H9 (cell line): ENCODE measurements at regions not wholly inside any gene's neighbourhood (a gene's known extent, or its start where the extent isn't known, plus 50 kb on each side); places are given as distances from the start of the nearest gene placed in this dataset.

ENCODE experiments used
- DNase-seq: peaks from one replicate; pipeline ENCODE4 v3.0.0-alpha.2; 2017
- H2AFZ ChIP-seq: one replicate; pipeline ENCODE4 v1.6.1; 2013; ENCODE audit warnings: mild to moderate bottlenecking, low read length, control low read depth, moderate library complexity
- H2AK5ac ChIP-seq: 2 replicates; pipeline ENCODE4 v1.6.1; 2013; ENCODE audit warnings: low read length, control low read depth, mixed read lengths; ENCODE audit not compliant: insufficient read length
- H2BK120ac ChIP-seq: one replicate; pipeline ENCODE4 v1.6.1; 2013; ENCODE audit warnings: low read depth, mild to moderate bottlenecking, low read length, control low read depth, inconsistent platforms; ENCODE audit not compliant: poor library complexity, severe bottlenecking
- H2BK12ac ChIP-seq: 2 replicates; pipeline ENCODE4 v1.6.1; 2013; ENCODE audit warnings: low read length, control low read depth, mixed read lengths, low read depth; ENCODE audit not compliant: insufficient read length
- H2BK15ac ChIP-seq: 2 replicates; pipeline ENCODE4 v1.6.1; 2013; ENCODE audit warnings: low read depth, low read length, control low read depth
- H2BK20ac ChIP-seq: one replicate; pipeline ENCODE4 v1.6.1; 2013; ENCODE audit warnings: low read depth, mild to moderate bottlenecking, low read length, control low read depth, inconsistent platforms; ENCODE audit not compliant: poor library complexity, severe bottlenecking
- H2BK5ac ChIP-seq: 2 replicates; pipeline ENCODE4 v1.6.1; 2013; ENCODE audit warnings: low read length, control low read depth, mixed read lengths; ENCODE audit not compliant: insufficient read length
- H3K14ac ChIP-seq: 2 replicates; pipeline ENCODE4 v1.6.1; 2013; ENCODE audit warnings: low read length, control low read depth; ENCODE audit not compliant: insufficient read depth
- H3K18ac ChIP-seq: 2 replicates; pipeline ENCODE4 v1.6.1; 2013; ENCODE audit warnings: low read depth, mild to moderate bottlenecking, mixed read lengths, low read length, control low read depth; ENCODE audit not compliant: insufficient read length
- H3K23ac ChIP-seq: 2 replicates; pipeline ENCODE4 v1.6.1; 2013; ENCODE audit warnings: low read length, control low read depth, mixed read lengths, low read depth; ENCODE audit not compliant: insufficient read length
- H3K23me2 ChIP-seq: 2 replicates; pipeline ENCODE4 v1.6.1; 2013; ENCODE audit warnings: low read depth, mild to moderate bottlenecking, mixed read lengths, low read length, control low read depth; ENCODE audit not compliant: insufficient read length, poor library complexity, severe bottlenecking
- H3K27ac ChIP-seq: 2 replicates; pipeline ENCODE4 v1.5.1; 2013; ENCODE audit warnings: low read length, control low read depth, mixed read lengths, low read depth; ENCODE audit not compliant: insufficient read length
- H3K27me3 ChIP-seq: 2 replicates; pipeline ENCODE4 v1.6.1; 2013; ENCODE audit warnings: low read length, control low read depth, inconsistent platforms; ENCODE audit not compliant: insufficient read depth
- H3K4ac ChIP-seq: 2 replicates; pipeline ENCODE4 v1.6.1; 2013; ENCODE audit warnings: low read depth, mild to moderate bottlenecking, control low read depth, inconsistent platforms, low read length, moderate library complexity
- H3K4me1 ChIP-seq: 2 replicates; pipeline ENCODE4 v1.6.1; 2013; ENCODE audit warnings: low read length, control low read depth, inconsistent platforms; ENCODE audit not compliant: insufficient read depth
- H3K4me2 ChIP-seq: 2 replicates; pipeline ENCODE4 v1.6.1; 2013; ENCODE audit warnings: low read length, control low read depth, mixed read lengths; ENCODE audit not compliant: insufficient read length, insufficient read depth
- H3K56ac ChIP-seq: 2 replicates; pipeline ENCODE4 v1.6.1; 2013; ENCODE audit warnings: low read depth, mild to moderate bottlenecking, mixed read lengths, low read length, control low read depth; ENCODE audit not compliant: insufficient read length
- H3K79me1 ChIP-seq: 2 replicates; pipeline ENCODE4 v1.6.1; 2013; ENCODE audit warnings: low read depth, mild to moderate bottlenecking, moderate library complexity, low read length, control low read depth, inconsistent platforms; ENCODE audit not compliant: insufficient read depth, poor library complexity, severe bottlenecking
- H3K79me2 ChIP-seq: 2 replicates; pipeline ENCODE4 v1.6.1; 2013; ENCODE audit warnings: low read length, control low read depth, inconsistent platforms; ENCODE audit not compliant: insufficient read depth
- H3K9ac ChIP-seq: 2 replicates; pipeline ENCODE4 v1.6.1; 2013; ENCODE audit warnings: low read length, control low read depth, mixed read lengths; ENCODE audit not compliant: insufficient read length; ENCODE audit errors: extremely low read depth
- H3K9me3 ChIP-seq: one replicate; pipeline ENCODE4 v1.6.1; 2013; ENCODE audit warnings: low read depth, low read length, inconsistent platforms; ENCODE audit not compliant: control insufficient read depth
- H3T11ph ChIP-seq: one replicate; pipeline ENCODE4 v1.6.1; 2013; ENCODE audit warnings: mild to moderate bottlenecking, low read length, control low read depth, inconsistent platforms
- H4K20me1 ChIP-seq: one replicate; pipeline ENCODE4 v1.6.1; 2013; ENCODE audit not compliant: control insufficient read depth, insufficient read length, insufficient read depth
- H4K5ac ChIP-seq: 2 replicates; pipeline ENCODE4 v1.6.1; 2013; ENCODE audit warnings: low read depth, mild to moderate bottlenecking, mixed read lengths, low read length, control low read depth; ENCODE audit not compliant: insufficient read length
- H4K8ac ChIP-seq: replicated peaks from 2 replicates; pipeline ENCODE4 v1.6.1; 2013; ENCODE audit warnings: low read length, control low read depth, mixed read lengths, low read depth; ENCODE audit not compliant: insufficient read length
- H4K91ac ChIP-seq: 2 replicates; pipeline ENCODE4 v1.6.1; 2013; ENCODE audit warnings: low read depth, mild to moderate bottlenecking, moderate library complexity, mixed read lengths, low read length, control low read depth; ENCODE audit not compliant: insufficient read length
- H3K27ac Mint-ChIP-seq, 3 experiments: 2 replicates in 2 of 3; 3 replicates in 1 of 3; pipeline ENCODE4 v1.8.0; 2020 to 2021; ENCODE audit warnings: mixed read lengths in 3 of 3, mild to moderate bottlenecking in 1 of 3, moderate library complexity in 1 of 3
- H3K27me3 Mint-ChIP-seq: 2 replicates; pipeline ENCODE4 v1.8.0; 2021; ENCODE audit warnings: low read depth, mild to moderate bottlenecking, moderate library complexity, mixed read lengths
- H3K36me3 Mint-ChIP-seq, 3 experiments: 2 replicates in 2 of 3; 3 replicates in 1 of 3; pipeline ENCODE4 v1.8.0; 2020 to 2021; ENCODE audit warnings: low read depth in 3 of 3, mixed read lengths in 3 of 3; ENCODE audit not compliant: insufficient read depth in 1 of 3
- H3K4me1 Mint-ChIP-seq, 2 experiments: 2 replicates each; pipeline ENCODE4 v1.8.0; 2020; ENCODE audit warnings: mixed read lengths in 2 of 2
- H3K4me3 Mint-ChIP-seq, 2 experiments: 2 replicates in 1 of 2; 3 replicates in 1 of 2; pipeline ENCODE4 v1.8.0; 2020 to 2021; ENCODE audit warnings: mild to moderate bottlenecking in 2 of 2, mixed read lengths in 2 of 2, moderate library complexity in 1 of 2
- H3K9me3 Mint-ChIP-seq, 2 experiments: 2 replicates in 1 of 2; 3 replicates in 1 of 2; pipeline ENCODE4 v1.8.0; 2020; ENCODE audit warnings: mild to moderate bottlenecking in 2 of 2, mixed read lengths in 2 of 2, moderate library complexity in 1 of 2
- WGBS: extraction: QIAGEN DNeasy Blood & Tissue Kit; methylation state at CpG from one replicate; pipeline ENCODE4 v1.1.7; 2013; ENCODE audit warnings: missing lambda C conversion rate, low lambda C conversion rate, mixed read lengths; ENCODE audit not compliant: insufficient read length; ENCODE audit errors: extremely low coverage; 5-methylcytosine and 5-hydroxymethylcytosine counted together
- TF ChIP-seq, protein P1 (sequence below): fragments of 200-600 bp; sonication (generic); conservative IDR thresholded peaks from 3 replicates; pipeline ENCODE4 v1.8.0; 2021; ENCODE audit warnings: antibody characterized with exemption, mild to moderate bottlenecking

DNA sequence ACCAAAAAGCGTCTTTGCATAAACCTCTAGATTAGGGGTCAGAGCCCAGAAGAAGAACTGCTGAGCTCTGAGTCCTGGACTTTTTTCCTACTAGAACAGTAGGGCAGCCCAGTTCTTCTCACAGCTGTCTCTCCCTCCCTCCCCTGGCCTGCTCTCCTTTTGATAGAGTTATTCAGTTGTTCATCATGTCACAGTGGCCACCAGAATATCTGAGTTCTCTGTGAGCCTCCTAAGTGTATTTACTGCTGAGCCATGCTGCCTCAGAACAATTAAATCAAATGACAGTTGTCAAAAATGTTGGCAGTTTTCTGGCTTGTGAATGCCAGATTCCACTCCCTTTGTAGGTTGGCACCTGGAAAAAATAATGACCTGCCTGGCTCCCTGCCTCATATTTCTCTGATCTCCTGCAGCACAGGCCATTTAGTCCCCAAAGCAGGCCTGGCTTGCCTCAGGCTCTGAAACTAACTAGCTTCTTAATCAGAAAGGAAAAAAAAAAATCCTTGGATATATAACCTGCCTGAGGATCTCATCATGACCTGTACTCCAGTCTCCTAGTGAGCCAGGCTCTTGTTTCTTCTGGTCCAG lies 377.4 kb upstream of the LARGE1 start:
- H4K20me1 ChIP-seq: no peaks in the 10 kb centered on the region
- no peak overlapping the region for H4K91ac ChIP-seq
- H4K8ac ChIP-seq: no peak overlapping the region
- H3K4ac ChIP-seq: no peak overlapping the region
- TF ChIP-seq, protein P1, sequence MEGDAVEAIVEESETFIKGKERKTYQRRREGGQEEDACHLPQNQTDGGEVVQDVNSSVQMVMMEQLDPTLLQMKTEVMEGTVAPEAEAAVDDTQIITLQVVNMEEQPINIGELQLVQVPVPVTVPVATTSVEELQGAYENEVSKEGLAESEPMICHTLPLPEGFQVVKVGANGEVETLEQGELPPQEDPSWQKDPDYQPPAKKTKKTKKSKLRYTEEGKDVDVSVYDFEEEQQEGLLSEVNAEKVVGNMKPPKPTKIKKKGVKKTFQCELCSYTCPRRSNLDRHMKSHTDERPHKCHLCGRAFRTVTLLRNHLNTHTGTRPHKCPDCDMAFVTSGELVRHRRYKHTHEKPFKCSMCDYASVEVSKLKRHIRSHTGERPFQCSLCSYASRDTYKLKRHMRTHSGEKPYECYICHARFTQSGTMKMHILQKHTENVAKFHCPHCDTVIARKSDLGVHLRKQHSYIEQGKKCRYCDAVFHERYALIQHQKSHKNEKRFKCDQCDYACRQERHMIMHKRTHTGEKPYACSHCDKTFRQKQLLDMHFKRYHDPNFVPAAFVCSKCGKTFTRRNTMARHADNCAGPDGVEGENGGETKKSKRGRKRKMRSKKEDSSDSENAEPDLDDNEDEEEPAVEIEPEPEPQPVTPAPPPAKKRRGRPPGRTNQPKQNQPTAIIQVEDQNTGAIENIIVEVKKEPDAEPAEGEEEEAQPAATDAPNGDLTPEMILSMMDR: no peak
- H3K27me3 ChIP-seq: no peaks in the 10 kb centered on the region
- no peak for DNase-seq
- no peak overlapping the region for H3K9ac ChIP-seq
- H2BK5ac ChIP-seq: no peak overlapping the region
- no CpG with 5 or more reads among the region's 1 CpG for WGBS
- no peak overlapping the region for H3K18ac ChIP-seq
- Mint-ChIP-seq H3K27ac (no peak overlapping the region), H3K9me3 (no peaks in the 10 kb centered on the region), H3K27me3 (peaks cover 18% of the 10 kb centered on the region), H3K4me3 (no peak overlapping the region), H3K36me3 (no peaks in the 10 kb centered on the region), H3K4me1 (no peaks in the 10 kb centered on the region)
- H4K5ac ChIP-seq: no peak overlapping the region
- H3T11ph ChIP-seq: no peak overlapping the region
- H3K79me1 ChIP-seq: no peaks in the 10 kb centered on the region
- H2AFZ ChIP-seq: no peak overlapping the region
- H2AK5ac ChIP-seq: no peak overlapping the region
- no peaks in the 10 kb centered on the region for H3K9me3 ChIP-seq
- H3K79me2 ChIP-seq: no peaks in the 10 kb centered on the region
- no peaks in the 10 kb centered on the region for H3K23me2 ChIP-seq
- no peak overlapping the region for H3K4me2 ChIP-seq
- H3K56ac ChIP-seq: no peak overlapping the region
- no peak overlapping the region for H3K27ac ChIP-seq
- H2BK20ac ChIP-seq: no peak overlapping the region
- H3K23ac ChIP-seq: no peak overlapping the region
- no peak overlapping the region for H3K14ac ChIP-seq
- no peak overlapping the region for H2BK120ac ChIP-seq
- H3K4me1 ChIP-seq: no peaks in the 10 kb centered on the region; the same call in 1 of the 2 replicates
- no peak overlapping the region for H2BK12ac ChIP-seq
- H2BK15ac ChIP-seq: no peak overlapping the region
